ENCODE measurements at regions not wholly inside any gene's neighbourhood (a gene's known extent, or its start where the extent isn't known, plus 50 kb on each side); places are given as distances from the start of the nearest gene placed in this dataset.

DNA sequence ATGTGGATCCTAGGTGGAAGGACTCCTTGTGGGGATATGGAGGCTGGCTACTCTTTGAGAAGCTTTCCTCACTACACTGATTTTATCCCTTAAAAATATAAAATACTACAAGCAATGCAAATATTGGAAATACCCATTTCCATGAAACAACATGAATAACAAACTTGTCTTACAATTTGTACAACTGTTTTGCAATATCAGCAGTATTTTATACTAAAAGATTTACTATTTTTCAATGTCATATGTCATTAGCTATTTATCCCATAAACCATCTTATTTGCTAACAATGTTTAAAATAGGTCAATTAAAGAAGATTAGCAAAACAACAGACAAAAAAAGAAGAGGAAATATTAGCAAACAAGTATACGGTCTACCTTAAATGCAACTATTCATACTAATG, 1674.1 kb downstream of the PCDH7 start:
- TF ChIP-seq EZH2phosphoT487 (IDR thresholded peaks at IDR 0.05; ENCODE audit: insufficient read depth, low read depth): no peak
- no peak for TF ChIP-seq EZH2 (IDR thresholded peaks at IDR 0.05; ENCODE audit: insufficient read depth, poor library complexity, severe bottlenecking)
